ENCODE measurements at regions not wholly inside any gene's neighbourhood (a gene's known extent, or its start where the extent isn't known, plus 50 kb on each side); places are given as distances from the start of the nearest gene placed in this dataset.

GRCh38 chr1:239123260-239123659 lies 263.1 kb upstream of the CHRM3 start:
- no peak for TF ChIP-seq CTCF (IDR thresholded peaks at IDR 0.05; ENCODE audit: insufficient read depth, low read depth, low read length)
- TF ChIP-seq EZH2 (IDR thresholded peaks at IDR 0.05; ENCODE audit: insufficient read depth, low read length) = no peak

Data from astrocyte (in vitro differentiated cells and primary cell).